ENCODE measurements at regions not wholly inside any gene's neighbourhood (a gene's known extent, or its start where the extent isn't known, plus 50 kb on each side); places are given as distances from the start of the nearest gene placed in this dataset.
"Not testable (repeated sequence)": the region's sequence is repeated elsewhere in the genome, so short reads cannot be mapped to it uniquely, and the experiment has no call there.

- no peak for DNase-seq
Observed at GRCh38 chr12:116361414-116362223, 84.1 kb upstream of the MED13L start.

GRCh38 chr12:116365114-116365513 lies 87.6 kb upstream of the MED13L start:
- DNase-seq, result no peak

- DNase-seq, result no peak
Observed at GRCh38 chr12:116365606-116366455, 88.3 kb upstream of the MED13L start.

GRCh38 chr12:116366456-116366776 lies 88.9 kb upstream of the MED13L start:
- peak; percentile 35 for DNase-seq

- no peak for DNase-seq
Observed at GRCh38 chr12:116366824-116367223, 89.3 kb upstream of the MED13L start.

GRCh38 chr12:116368196-116369194 lies 91.0 kb upstream of the MED13L start:
- no peak for DNase-seq

- no peak for DNase-seq
Observed at GRCh38 chr12:116370004-116370404, 92.5 kb upstream of the MED13L start.

- DNase-seq, result no peak
Observed at GRCh38 chr12:116370886-116371580, 93.5 kb upstream of the MED13L start.

GRCh38 chr12:116372815-116373214 lies 95.3 kb upstream of the MED13L start:
- no peak for DNase-seq

- no peak for DNase-seq
Observed at GRCh38 chr12:116373572-116374206, 96.2 kb upstream of the MED13L start.

- DNase-seq, result no peak
Observed at GRCh38 chr12:116374207-116374606, 96.7 kb upstream of the MED13L start.

- DNase-seq, result no peak
Observed at GRCh38 chr12:116375278-116375842, 97.9 kb upstream of the MED13L start.

GRCh38 chr12:116376354-116377193 lies 99.1 kb upstream of the MED13L start:
- DNase-seq, result no peak

GRCh38 chr12:116377194-116377571 lies 99.7 kb upstream of the MED13L start:
- DNase-seq, result not testable (repeated sequence)

- DNase-seq, result no peak
Observed at GRCh38 chr12:116378002-116378401, 100.5 kb upstream of the MED13L start.

- DNase-seq, result no peak
Observed at GRCh38 chr12:116380108-116380507, 102.6 kb upstream of the MED13L start.

- DNase-seq, result not testable (repeated sequence)
Observed at GRCh38 chr12:116380740-116381139, 103.2 kb upstream of the MED13L start.

GRCh38 chr12:116381240-116381743 lies 103.8 kb upstream of the MED13L start:
- no peak for DNase-seq

- DNase-seq, result no peak
Observed at GRCh38 chr12:116381744-116382685, 104.5 kb upstream of the MED13L start.
